ENCODE measurements at regions not wholly inside any gene's neighbourhood (a gene's known extent, or its start where the extent isn't known, plus 50 kb on each side); places are given as distances from the start of the nearest gene placed in this dataset.
A peak's percentile ranks its signal among the peaks of the same experiment; 100 is the strongest.
"Not testable (repeated sequence)": the region's sequence is repeated elsewhere in the genome, so short reads cannot be mapped to it uniquely, and the experiment has no call there.

DNA sequence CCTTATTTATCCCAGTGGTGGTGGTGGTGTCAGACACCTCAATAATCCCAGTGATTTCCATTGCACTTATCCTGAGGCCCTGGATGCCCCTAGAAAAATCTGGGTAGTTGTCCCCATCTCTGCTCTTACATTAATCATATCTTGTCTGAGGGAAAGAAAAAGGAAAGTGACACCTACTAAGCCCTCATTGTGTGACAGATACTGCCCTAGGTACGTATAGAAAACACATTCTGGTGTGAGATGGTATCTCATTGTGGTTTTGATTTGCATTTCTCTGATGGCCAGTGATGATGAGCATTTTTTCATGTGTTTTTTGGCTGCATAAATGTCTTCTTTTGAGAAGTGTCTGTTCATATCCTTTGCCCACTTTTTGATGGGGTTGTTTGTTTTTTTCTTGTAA lies 162.6 kb upstream of the JADE1 start:
- DNase-seq, result not testable (repeated sequence)

DNA sequence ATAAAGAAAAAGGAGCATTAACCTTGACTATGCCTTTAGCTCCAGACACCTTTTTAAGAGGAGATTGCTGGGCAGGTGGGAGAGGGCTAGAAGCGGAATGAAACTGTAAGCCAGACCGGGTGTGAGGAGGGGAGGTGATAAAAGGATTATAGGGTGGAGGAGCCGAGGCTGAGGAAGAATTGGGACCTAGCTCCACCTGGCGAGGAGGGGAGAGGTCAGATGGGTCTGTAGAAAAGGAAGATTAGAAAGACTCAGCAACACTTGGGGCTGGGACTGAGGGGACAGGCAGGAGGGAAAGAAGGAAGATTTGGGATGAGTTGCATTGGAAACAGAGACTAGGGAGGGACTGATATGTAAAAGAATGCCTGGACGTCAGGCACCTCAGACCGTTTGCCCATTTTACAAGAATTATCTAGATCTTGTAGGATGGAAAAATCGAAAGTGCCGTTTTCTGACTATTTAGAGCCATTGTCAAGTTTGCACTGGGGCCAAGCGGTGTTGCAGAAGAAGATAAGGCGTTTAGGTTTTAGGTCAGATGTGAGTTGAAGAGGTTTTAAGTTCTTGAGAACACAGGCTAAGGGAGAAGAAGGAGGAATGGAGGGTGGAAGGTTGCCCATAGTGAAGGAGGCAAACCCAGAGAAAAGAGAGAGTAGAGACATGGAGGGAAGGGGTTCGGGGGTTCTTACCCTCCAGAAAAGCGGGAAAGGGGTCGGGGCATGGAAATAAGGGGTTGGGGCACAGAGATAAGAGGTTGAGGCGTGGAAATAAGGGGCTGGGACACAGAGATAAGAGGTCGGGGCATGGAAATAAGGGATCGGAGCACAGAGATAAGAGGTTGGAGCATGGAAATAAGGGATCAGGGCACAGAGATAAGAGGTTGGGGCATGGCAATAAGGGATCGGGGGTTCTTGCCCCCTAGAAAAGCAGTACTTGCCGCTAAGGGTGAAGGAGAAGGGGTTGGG lies 164.5 kb upstream of the JADE1 start:
- not testable (repeated sequence) for DNase-seq

DNA sequence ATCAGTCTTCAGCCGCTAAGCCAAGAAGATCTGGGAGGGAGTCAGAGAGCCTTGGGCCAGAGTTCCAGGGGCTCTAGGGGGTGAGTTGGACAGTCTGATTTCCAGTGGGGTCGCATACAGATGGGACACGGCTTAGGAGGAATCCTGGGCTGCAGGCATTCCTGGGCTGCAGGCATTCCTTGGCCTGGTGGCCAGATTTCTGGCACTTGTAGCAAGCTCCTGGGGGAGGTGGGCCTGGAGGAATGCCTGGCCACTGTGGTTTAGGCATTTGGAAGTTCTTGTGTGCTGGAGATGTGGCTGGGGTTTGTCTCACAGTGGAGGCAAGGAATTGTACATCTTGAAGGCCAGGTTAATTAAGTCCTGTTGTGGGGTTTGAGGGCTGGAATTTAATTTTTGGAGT lies 165.4 kb upstream of the JADE1 start:
- DNase-seq, result not testable (repeated sequence)

DNA sequence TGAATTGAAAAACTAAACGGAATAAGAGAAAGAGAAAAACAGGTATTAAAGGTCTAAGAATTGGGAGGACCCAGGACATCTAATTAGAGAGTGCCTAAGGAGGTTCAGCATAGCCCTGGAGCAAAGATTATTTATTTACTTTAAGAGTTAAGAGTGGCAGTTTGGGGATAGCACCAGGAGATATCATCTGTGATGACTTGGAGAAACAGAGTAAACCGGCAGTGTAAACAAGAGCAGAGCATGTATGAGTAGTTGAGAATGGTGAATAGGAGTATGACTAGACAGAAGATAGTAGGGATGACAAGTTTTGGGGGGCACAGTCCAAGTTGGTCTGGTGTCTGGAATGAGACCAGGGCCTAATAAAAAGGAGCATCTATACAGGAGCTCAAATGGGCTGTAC lies 167.9 kb upstream of the JADE1 start:
- DNase-seq, result not testable (repeated sequence)

DNA sequence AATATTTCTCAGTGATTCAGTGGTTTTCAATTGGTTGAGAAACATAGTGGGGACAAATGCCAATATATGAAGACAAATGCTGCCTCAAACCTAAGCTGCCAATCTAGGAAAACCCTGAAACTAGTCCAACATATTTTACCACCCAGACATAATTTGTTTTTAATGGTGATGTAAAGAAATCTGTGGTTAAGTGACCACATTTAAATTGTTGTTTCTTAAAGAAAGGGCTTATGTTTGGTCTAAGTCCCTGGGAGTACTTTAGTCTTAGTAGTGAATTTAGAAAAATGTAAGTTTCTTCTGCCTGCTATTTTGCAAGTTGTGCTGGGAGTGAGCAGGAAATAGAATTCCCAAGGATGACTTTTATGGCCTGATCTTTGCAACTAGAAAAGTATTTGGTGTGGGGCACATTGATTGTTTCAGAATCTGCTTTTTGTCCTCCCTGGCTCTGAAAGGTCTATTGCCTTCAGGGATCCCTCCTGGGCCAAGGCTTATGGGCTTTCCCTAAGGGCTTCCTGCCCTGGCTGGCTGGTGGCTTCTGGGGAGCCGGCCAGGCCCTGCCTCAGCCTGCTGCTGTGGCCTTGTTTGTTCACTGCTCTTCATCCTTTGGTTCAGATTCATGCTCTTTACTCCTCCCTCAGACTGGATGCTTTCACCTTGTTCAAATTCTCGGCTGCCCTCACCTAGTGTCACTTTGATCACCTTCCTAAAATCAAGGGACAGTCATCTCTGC lies 169.8 kb upstream of the JADE1 start:
- DNase-seq, result no peak

DNA sequence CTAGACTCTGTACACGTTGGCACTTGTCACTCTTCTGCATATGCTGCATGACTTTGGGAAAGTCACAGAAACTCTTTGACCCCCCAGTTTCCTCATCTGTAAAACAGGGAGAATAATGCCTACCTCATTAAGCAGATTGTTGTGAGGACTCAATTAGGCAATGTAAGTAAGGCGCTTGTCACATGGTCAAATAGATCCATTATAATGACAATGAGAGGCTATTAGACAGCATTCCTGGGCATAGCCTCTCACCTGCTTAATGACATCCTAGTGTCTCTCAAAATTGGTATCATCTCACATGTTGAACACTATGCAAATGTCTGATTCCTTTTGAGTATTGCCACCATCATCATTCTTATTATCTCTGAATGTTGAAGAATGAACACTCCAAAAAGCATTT lies 172.6 kb upstream of the JADE1 start:
- DNase-seq, result no peak

DNA sequence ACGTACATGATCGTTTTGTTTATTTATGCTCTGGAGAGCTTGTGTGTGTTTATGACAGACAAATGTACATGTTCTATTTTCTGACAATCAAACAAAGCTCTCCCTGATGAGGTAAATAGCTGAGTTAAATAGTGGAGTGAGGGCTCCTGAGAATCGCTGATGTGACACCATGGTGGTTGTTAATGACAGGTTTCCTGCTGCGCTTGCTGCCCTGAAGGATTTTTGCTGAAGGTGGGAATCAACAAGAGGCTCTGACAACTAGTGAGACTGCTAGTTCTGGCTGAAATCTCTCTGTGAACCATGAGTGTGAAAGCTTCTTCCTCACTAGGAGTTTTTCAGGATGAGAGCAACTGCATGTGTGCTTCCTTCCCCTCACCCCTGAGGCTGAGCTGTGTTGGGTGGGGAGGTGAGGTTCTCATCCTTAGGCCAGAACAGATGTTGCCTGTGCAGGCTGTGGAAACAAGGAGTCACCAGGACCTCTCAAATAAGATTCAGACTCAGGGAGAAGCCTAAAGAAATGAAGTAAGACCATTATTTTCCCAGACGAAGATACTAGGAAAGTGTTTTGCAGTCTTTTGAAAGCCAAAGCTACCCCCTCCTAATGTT lies 173.4 kb upstream of the JADE1 start:
- DNase-seq, result no peak

DNA sequence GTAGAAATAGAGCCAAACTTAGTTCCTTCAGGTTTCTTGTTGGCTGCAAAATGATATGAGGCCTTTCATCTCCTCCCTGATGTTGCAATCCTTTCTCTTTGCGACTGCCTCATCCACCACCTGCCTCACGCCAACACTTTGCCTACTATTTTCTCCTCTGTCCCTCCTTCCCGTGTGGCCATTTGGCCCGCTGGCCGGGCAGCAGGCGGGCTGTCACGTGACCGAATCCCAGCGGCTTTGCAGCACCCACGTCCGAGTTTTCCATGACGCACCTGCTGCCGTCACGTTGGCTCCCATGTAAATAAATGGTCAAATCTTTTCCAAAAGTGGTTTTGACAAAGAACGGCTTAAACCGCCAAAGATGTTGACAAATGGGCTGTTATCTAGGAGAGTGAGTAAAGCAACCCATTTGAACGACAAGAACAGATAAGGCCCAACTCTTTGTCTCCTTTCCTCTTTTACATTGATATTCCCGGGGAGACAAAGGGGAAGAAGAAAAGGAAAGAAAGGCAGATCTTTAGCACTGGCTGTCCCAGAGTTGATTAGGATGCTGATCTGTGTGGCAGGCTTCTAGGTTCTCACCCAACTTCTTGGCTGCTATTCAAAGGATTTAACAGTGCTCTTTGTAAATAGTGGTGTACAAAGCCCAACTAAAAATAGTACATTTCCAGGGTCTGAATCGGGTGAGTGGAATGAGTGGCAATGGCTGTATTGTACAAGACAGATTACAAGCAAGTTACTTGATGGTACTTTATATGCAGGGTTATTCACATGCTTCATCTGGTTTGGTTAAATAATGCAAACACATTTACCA lies 174.2 kb upstream of the JADE1 start:
- DNase-seq, result no peak

DNA sequence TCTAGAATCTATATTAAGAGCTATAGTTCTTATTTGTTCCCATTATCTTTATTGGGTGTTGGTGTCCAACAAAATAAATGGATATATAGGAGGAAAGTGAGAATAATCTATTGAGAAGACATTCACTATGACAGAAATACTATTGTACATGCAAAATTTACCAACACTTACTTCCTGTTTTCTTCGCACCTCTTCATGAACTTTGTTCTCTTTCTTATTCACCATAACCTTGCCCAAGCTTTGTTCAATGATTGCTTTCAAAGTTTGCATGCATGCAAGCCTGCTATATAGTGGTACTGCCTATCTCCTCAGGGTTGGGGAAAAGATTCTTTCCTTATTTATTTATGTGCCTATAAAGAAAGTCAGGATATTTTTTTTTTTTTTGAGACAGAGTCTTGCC lies 176.4 kb upstream of the JADE1 start:
- no peak for DNase-seq

DNA sequence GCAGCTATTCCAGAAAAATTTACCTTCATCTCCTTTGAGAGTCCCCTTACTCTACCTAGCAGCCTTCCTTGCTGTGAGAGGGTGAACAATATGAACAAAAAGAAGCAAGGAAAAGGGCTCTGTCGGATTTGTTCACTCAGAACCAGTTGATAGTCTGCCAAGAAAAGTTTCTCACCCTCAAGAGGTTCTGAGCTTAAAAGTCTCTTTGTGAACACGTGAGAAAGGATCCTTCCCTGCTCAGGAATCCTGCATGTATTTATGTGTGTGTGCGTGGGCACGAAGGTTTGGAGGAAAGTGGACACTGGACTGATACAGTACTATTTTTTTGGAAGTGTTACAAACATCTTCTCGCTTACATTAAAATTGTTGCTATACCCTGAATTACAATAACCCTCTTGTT lies 178.6 kb upstream of the JADE1 start:
- DNase-seq, result no peak

DNA sequence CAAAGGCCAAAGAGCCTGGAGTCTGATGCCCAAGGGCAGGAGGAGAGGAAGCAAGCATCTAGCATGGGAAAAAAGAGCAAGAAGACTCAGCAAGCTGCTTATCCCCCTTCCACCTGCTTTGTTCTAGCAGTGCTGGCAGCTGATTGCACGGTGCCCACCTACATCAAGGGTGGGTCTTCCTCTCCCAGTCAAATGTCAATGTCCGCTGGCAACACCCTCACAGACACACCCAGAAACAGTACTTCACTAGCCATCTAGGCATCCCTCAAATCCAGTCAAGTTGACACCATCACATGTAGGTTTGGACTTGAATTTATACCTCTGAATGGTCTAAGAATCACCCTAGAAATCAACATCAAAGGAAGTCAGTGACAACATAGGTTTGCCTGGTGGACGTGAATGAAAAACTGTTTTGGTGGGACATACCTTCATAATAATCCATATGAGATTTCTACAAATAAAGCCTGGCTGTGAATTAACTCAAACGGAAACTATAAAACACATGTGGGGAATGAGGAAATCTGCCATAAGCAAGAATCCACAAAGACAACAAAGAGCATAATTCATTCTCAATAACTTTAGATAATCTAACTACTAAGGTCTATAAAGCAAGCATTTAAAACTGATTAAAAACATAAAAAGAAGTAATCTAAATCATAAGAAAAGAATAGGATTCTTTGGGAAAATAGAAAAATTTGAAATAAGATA lies 185.8 kb upstream of the JADE1 start:
- no peak for DNase-seq

DNA sequence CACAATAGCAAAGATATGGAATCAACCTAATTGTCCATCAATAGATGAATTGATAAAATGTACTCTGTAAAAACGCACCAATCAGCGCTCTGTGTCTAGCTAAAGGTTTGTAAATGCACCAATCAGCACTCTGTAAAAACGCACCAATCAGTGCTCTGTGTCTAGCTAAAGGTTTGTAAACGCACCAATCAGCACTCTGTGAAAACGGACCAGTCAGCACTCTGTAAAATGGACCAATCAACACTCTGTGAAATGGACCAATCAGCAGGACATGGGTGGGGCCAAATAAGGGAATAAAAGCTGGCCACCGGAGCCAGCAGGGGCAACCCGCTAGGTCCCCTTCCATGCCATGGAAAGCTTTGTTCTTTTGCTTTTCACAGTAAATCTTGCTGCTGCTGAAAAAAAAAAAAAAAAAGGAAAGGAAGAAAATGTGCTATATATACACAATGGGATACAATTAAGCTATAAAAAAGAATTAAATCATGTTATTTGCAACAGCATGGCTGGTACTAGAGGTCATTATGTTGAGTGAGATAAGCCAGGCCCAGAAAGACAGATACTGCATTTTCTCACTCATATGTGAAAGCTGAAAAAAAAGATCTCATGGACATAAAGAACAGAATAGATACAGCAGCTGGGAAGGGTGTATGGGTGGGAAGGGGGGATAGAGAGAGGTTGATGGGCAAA lies 189.1 kb upstream of the JADE1 start:
- not testable (repeated sequence) for DNase-seq

DNA sequence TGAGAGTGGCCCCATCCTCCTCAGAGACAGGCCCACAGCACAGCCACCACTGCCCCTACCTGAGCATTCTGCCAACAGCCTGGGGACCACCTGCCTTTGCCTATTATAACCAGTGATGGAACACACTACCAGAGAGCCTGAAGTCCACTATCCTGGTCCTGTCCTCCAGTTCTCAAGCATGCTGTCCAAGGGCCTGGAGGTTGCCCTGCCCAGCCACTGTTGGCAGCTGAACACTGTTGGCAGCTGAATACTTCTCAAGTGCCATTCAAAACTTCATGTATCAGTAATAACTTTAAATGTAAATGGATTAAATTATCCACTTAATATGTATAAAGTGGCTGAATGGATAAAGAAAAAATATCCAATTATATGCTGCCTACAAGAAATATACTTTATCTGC lies 194.3 kb upstream of the JADE1 start:
- no peak for DNase-seq

DNA sequence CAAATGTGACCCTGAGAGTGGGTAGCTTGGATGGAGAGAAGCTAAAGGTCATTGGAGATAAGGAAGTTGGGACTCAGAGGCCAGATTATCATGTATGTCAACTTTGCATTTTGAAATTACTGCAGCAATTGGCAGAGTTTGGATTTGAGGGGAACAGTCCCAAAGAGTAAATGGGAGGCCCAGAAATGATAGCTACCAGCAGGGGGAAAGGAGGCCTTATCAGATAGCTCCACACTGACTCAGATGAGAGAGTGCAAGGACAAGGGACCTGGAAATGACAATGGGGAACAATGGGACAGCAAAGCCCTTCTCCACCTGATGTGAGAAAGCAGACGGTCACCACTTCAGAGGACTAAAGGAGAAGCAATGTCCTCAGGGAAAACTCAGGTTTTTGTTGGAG lies 201.5 kb upstream of the JADE1 start:
- no peak for DNase-seq

DNA sequence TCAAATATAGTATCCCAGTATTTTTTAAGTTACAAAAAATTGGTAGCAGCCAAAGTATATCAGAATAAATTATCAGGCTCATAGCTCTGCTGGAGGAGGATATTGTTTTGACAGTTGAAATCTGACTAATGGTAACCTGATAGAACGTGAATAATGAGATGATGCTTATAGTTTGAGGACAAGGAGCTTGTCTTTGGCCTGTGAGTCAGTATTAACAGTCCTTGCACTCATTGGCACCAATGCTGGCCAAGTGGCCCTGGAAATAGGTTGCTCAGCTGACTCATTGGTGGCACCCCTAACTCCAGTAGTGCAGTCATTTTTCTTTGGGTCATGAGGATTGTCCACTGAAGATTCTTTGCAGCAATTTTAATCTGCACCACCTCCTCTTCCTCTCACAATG lies 203.3 kb upstream of the JADE1 start:
- DNase-seq, result peak; percentile 22

DNA sequence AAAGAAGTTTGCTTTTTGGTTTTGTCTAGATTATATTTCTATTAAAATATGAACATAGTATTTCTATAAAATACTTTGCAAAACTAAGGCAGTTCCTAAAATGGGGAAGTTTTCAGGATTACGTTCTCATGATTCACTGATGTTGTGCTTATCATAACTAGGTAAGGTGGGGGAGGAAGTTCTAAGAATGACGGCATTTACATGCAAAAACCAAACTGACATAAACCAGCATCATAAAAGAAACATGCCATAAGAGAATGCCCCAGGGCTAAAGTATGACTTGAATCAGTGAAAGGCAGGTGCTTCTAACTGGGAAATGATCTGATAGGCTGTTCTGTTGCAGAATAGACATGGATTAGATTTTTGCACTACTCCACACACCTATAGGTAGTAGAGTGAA lies 204.7 kb upstream of the JADE1 start:
- DNase-seq, result no peak

DNA sequence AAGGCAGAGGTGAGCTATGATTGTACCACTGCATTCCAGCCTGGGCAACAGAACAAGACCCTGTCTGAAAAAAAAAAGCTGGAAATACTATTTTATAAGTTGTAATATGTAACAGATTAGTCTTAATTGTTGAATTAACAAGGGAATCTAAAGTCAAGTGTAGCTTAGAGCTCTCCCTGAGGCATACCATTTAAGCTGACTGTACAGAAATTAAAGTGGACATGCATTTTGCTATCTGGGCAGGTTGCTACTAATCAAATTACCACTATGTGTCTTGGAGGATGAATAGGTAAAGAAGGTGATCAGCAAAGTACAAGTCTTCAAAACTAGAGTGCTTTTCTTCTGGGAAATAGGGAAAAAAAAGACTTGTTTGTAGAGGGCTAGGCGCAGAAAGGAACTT lies 205.3 kb upstream of the JADE1 start:
- DNase-seq, result no peak

DNA sequence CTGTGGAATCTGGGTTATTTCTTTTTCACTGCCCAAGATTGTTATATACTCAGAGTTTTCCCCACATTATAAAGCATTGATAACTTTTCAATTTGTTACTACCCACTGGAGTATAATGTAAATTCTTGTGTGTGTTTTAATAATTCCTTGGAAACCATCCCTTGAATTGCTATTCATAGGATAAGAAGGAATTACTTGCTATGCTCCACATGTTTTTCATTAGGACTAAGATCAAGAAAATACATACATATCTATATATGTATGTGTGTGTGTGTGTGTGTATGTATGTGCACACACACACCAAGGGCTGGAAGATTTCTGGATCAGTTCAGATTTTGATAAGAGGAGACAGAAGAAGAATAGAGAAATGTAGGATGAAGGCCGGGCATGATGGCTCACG lies 206.4 kb upstream of the JADE1 start:
- DNase-seq, result no peak

DNA sequence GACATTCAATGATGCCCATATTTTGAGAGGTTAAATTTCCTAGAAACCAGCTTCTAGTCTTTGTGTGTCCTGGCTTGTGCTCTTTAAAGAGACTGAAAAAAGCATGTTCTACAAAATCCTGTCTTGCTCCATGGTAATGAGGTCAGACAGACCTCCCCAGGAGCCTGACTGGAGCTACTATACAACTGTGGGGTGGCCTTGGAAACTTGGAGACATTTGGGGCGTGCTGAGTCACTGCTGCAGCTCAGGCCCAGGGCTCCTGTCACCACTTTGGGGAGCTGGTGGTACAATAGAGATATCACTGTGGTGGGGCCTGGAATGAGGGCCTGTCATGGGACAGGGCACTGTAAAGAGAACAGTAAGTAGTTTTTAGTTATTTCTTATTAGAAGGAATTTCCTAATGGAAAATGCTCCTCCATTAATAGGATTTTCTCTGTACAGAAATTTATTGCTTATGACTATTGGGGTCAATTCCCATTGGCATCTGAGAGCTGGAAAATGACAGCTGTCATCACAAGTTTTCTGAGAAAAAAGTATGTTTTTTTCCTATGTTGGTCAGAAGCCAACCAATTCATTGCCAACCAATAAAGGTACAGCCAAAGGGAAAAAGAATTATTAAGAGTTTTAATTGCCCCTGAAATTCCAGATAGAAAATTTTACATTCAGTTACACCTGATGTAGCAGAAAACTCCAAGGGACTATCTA lies 207.4 kb upstream of the JADE1 start:
- no peak for DNase-seq

DNA sequence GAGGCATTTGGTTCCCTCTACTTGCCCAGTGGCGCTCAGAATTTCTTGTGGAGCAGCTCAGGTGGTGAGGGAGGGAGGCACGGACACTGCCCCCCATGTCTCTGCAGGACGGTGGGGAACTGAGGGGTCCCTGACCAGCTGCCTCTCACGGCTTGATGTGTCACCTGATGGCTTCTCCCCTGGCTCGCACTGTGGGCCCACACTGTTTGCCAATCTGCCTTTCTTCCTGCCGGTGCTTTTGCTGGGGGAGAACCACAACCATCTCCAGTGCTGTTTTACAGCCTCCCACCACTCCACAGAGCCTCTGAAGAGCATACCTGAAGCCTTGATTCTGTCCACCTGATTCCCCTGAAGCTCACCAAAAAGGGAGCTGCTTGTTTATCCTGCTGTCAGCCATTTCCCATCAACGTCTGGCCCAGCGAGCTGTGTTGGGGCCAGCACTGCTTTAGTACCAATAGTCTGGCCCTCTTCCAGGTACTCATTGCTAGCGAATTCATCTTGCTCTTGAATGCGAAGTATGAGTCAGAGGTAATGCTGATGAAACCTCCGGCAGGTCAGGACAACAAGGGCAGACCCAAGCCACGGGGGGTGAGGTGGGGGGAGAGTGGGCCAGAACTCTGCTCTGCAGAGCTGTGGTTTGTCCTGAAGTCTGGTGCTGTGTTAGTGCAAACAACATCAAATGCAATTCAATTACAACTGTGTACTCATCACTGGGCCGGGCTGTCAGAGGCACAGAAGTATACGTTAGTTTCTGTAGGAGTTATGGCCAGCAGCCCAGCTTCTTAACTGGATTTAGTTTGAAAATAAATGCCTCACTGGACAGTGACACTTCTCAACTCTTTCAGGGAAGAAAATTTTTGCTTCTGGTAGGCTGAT lies 208.3 kb upstream of the JADE1 start:
- peak; percentile 83 for DNase-seq
